NCI-H2227 treated with DMSO at 0.1 percent for 48 hours (cell line): ENCODE measurements at regions not wholly inside any gene's neighbourhood (a gene's known extent, or its start where the extent isn't known, plus 50 kb on each side); places are given as distances from the start of the nearest gene placed in this dataset.
"Not testable (repeated sequence)": the region's sequence is repeated elsewhere in the genome, so short reads cannot be mapped to it uniquely, and the experiment has no call there.

Experiments used
- DNase-seq: peaks from one replicate; lab custom pipeline; 2025; lab: John Stamatoyannopoulos, UW

- DNase-seq = peak; percentile 33
Measured at GRCh38 chr11:36790526-36790925, 192.5 kb upstream of the RAG2 start.

DNA sequence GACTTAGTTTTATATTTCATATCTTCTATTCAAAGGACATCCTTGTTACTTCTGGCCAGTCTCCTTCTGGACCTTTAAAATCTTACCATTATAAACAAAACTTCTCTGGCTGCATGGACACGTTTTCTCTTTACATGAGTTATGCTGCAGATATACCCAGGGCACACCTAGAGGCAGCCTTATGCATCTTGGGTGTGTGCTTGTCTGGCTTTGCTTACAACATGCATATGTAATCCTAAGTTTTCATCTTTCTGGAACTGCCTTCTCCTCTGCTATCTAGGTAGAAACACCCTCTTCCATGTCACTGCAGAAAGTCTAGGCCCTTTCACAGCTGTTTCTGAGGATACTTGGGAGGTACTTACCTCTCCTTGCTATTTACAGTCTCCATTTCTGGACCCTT lies 185.8 kb upstream of the RAG2 start:
- no peak for DNase-seq

DNA sequence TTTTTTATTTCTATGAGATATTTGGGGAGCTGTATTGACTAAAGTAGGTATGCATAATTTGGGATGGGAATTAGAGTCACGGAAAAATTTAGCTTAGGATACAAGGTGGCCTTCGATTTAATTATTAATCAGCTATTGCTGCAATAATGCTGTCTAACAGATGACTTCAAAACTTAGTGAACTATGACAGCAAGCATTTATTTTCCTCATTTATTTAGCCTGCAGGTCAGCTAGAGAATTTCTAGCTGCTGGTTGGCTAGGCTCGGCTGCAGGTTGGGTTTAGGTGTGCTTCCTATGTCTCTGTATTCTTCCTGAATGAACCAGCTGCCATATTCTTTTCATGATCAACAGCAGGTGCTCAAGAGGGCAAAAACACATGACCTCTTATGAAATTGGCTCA lies 181.8 kb upstream of the RAG2 start:
- DNase-seq = no peak

- no peak for DNase-seq
Measured at GRCh38 chr11:36777311-36777710, 179.3 kb upstream of the RAG2 start.

- no peak for DNase-seq
Measured at GRCh38 chr11:36775756-36776155, 177.7 kb upstream of the RAG2 start.

- DNase-seq = no peak
Measured at GRCh38 chr11:36775130-36775529, 177.1 kb upstream of the RAG2 start.

- DNase-seq = no peak
Measured at GRCh38 chr11:36774603-36775002, 176.6 kb upstream of the RAG2 start.

GRCh38 chr11:36763187-36763586 lies 165.2 kb upstream of the RAG2 start:
- peak; percentile 93 for DNase-seq

DNA sequence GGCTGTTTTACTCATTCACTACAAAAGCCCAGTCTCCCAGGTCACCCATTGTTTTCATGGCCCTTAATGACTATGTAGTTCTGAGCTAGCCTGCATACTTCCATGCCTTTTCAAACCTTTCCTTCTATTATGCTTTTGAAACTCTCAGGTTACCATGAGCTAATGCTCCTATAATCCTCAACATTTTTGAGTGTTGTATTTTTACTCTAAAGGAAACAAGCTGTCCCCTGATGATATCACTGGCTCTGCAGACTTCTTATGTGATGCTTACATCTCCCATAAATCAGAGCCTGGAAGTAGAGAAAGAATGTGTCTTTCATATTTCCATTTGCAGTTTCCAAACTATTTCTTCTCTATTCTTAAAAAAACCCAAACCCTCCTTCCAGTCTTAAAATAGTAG lies 159.0 kb upstream of the RAG2 start:
- DNase-seq = no peak

DNA sequence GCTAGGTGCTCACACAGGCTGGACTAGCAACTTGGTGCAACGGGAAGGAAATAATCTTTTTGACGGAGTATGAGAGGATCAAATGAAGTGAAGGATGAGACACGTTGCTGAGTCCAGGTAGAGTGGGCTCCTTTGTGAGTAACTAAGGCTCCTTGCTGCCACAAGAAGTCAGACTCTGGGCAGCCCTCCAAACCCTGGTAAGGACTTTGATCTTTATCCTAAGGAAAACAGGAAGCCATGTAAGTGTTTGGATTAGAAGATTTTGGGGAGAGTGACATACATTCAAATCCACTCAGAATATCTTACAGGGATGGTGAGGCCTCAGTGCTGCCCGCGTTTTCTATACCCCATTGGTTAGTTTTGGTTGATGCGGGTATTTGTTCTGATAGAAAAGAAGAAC lies 155.9 kb upstream of the RAG2 start:
- DNase-seq = no peak

- DNase-seq = no peak
Measured at GRCh38 chr11:36751996-36752395, 154.0 kb upstream of the RAG2 start.

- peak; percentile 66 for DNase-seq
Measured at GRCh38 chr11:36751335-36751781, 153.3 kb upstream of the RAG2 start.

GRCh38 chr11:36750349-36750748 lies 152.3 kb upstream of the RAG2 start:
- no peak for DNase-seq

DNA sequence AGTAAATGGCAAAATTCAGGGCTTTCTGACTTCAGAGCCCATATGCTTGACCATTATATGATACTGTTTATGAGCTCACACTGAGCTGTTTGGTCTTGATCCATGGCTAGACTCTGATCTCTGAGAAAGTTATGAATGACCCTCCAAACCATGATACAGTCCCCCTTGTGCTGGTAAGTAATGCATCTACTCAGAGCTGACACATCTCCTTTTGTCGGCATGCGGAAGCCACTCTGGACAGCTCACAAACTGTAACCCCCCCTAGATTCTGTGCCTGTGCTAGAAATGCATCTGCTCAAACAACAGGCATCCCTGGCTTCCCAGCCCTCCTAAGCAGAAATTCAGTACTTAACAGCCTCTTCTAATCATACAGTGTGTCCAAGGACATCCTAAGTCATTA lies 150.8 kb upstream of the RAG2 start:
- DNase-seq = no peak

DNA sequence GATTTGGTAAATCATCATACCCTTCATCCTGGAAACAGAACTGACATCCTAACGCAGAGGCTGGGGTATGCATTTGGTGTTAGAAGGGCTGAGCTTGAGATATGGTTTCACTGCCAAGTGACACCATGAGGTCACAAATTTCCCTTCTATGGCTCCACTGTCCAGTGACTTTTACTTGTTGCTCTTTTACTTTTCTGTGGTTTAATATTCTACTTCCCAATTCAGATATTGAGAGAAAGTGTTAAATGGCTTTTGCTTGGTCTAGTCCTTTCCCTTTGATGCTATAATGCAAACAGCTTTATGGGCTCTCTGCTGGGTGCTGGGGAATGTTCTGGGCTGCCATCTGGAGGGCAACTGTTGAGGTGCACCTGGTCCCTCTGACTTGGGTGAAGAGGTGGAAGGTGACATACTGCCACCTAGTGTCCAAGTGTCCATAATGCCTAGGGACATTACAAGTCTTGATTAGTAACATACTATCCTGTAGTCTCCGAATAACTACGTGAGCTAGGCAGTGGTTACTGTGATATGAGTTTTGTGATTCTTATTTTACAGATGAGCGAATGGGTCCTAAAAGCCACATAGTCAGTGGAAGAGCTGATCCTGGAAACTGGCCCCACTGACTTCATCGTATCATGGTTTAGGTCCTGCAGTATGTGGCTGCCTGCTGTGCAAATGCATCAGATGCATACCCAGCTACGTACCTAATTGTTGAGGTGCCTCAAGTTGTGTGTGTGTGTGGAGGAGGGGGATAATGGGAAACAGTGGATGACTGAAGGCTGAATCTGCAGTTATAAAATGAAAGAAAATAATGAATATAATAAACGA lies 149.1 kb upstream of the RAG2 start:
- peak; percentile 94 for DNase-seq

GRCh38 chr11:36744375-36745168 lies 146.5 kb upstream of the RAG2 start:
- DNase-seq = peak; percentile 51

DNA sequence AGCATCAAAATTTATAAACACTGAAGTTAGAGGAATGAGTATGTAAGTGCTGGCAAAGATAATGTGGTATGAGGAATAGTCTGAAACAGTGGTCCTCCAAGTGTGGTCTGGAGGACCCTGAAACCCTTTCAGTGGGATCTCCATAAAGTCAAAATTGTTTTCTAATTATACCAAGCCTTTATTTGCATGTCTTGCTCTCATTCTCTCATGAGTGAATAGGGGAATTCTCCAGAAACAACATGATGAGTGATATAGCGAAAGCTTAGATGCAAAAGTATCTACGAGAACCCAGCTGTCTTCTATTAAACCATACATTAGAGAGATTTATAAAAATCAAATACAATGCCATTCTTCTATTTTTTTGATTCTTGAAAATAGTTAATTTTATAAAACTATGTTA lies 145.0 kb upstream of the RAG2 start:
- no peak for DNase-seq

GRCh38 chr11:36741515-36741914 lies 143.5 kb upstream of the RAG2 start:
- DNase-seq = no peak

GRCh38 chr11:36738292-36738861 lies 140.3 kb upstream of the RAG2 start:
- no peak for DNase-seq

- no peak for DNase-seq
Measured at GRCh38 chr11:36736103-36736502, 138.1 kb upstream of the RAG2 start.

GRCh38 chr11:36733721-36734120 lies 135.7 kb upstream of the RAG2 start:
- not testable (repeated sequence) for DNase-seq

- DNase-seq = no peak
Measured at GRCh38 chr11:36730761-36731160, 132.7 kb upstream of the RAG2 start.

GRCh38 chr11:36729825-36730224 lies 131.8 kb upstream of the RAG2 start:
- DNase-seq = peak; percentile 82
